GM11168 (cell line): ENCODE measurements at regions not wholly inside any gene's neighbourhood (a gene's known extent, or its start where the extent isn't known, plus 50 kb on each side); places are given as distances from the start of the nearest gene placed in this dataset.

Experiments used
- in situ Hi-C: fragments of 300-500 bp; cut with MboI; formaldehyde crosslinking; loops from one replicate; pipeline ENCODE4 v1.12.0; 2022; ENCODE audit warnings: low sequenced_read_pairs; ENCODE audit not compliant: unreplicated experiment

DNA sequence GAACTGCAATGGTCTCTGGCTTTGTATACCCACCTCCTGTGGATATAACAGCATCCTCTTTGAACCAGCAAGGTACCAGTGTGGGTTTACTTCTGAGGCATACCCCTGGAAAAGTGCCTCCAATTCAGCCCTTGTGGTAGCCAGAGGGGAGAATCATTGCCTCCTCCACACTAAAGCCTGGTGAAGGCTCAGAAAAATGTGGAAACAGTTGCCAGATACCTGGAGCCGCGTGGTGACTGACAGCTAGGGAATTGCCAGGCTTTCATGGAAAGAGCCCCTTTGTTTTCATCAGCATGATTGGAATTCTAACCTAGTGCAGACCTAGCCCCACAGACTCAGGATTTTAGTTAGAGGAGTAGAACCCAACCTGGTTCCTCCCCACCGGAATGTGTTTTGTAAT is 168.6 kb upstream of the KLF3 start:
- in situ Hi-C loops = no loop called here

DNA sequence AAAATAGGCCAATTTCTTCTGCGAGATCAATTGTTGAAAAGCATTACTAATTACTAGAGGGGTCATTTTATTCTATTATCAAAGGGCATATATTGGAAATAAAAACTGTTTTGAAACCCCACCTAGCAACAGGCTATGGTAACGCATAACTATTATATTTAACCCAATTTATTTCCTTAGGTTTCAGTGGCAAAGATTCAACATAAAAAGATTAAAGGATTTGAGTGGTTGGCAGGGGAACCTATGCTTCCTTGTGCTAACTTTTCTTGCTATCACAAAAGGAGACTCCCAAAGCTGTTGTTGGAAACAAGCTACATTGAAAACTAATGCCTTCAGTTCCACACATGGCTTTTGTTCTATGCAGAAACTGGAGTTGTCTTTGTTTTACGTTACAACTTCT is 166.9 kb upstream of the KLF3 start:
- in situ Hi-C loops = no loop called here

DNA sequence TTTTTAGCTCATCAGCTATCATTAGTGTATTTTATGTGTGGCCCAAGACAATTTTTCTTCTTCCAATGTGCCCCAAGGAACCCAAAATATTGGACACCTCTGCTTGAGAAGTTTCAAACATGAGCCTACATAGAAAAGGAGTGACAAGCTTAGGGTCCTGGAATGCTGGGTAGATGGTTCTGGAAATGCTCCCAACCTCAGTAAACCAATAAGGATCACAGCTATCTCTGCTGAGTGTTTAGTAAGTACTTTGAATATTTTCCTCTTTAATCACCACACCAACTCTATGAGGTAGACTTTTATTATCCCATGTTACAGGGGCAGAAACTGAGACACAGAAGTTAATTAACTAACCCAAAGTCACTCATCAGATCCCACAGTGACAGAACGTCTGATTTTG is 164.9 kb upstream of the KLF3 start:
- in situ Hi-C loops = no loop called here

DNA sequence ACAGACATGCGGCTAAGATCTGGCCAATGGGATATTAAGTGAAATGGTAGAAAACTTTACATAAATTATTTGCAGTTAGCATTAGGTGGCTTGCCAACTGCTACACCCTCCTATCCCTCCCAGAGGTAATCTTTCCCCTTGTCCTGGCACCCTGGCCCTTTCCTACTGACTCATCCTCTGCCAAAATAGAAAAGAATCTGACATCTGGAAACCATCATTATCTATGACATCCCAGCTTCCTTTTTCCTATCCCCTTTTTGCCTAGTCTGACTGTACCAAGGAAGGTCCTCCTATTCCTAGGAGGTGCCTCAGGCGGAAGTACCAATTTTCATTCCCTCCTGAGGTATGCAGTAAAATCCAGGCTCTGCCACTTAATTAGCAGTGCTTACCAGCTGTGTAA is 163.6 kb upstream of the KLF3 start:
- in situ Hi-C loops = loop anchor here (25.0 kb wide), 1 partner anchor 313 kb away; no protein-coding TSS in a partner anchor

DNA sequence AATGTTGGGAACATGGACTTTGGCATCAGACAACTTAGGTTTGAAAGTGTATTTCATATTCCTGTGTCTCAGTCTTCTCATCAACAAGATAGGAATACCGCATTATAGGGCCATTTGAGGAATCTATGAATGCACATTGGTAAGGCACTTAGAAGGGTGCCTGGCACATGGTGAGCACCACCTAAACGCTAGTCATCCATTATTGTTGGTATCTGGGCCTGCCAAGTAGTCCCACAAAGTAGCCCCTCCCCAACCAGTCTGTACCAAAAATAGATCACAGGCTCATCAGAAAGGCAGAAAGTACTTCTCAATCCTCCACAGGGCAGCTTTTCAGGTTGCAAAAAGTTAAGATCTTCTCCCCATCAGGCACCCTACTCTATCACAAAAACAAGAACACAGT is 162.3 kb upstream of the KLF3 start:
- in situ Hi-C loops = loop anchor here (25.0 kb wide), 1 partner anchor 314 kb away; no protein-coding TSS in a partner anchor

DNA sequence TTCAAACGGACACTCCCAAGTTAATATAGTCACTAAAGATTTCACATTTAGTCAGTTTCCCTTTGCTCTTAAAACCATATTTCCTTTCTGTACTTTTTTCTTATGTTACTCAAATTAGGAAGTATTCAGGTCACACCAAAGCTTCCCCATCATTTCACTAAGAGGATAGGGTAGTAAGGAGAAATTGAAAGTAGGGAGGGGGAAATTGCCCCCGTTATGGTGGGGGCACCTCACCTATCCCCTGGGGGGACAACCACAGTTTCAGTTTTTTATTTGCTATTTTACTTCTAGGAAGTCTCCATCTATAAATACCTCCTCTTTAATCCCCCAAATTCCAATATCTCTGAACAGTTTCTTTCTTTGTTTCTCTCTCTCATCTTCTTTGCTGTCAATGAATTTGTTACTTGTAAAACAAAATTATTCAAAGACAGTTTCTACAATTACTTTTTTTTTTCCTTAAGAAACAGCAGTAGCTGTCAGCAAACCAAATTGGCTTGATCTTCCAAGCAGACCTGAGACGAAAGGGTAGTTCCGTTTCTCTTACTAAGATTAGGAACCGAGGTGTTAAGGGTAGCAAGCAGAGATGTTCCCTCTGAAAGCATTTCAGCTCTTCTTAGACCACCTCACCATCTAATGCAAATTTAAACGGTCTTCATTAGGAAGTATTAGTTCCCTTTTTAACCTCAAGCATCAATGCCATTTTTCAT is 160.2 kb upstream of the KLF3 start:
- in situ Hi-C loops = loop anchor here (25.0 kb wide), 1 partner anchor 317 kb away; no protein-coding TSS in a partner anchor

DNA sequence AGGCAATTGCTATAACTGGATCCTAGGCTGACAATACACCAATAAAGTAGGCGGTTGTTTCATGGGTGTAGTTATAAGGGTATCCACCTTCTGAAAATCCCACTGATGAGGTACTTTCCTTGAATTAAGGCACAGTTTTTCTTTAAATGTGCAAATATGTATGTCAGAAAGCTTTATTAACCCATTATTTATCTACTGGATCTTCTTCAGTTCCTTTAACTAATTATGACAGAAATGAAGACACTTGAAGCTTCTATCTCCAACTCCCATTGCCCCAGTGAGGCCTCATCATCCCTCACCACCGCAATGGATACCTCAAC is 159.6 kb upstream of the KLF3 start:
- in situ Hi-C loops = loop anchor here (25.0 kb wide), 1 partner anchor 317 kb away; no protein-coding TSS in a partner anchor

DNA sequence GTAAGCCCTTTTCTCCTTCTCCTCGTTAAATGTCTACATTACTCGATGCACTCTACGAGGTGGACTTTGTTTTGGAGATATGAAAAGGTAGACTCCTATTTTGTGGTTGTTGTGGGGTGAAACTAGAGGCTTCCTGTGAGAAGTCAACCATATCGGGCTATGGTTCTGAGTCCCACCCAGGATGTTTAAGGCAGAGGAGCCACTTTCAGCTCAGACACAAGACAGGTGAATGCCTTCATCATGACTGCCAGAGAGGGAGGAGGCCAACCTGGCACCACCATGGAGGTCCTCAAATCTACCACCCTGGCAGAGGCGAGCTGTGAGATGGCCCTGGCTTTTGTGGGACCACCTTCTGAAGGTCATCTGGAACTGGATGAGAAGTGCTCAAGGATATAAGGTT is 154.4 kb upstream of the KLF3 start:
- in situ Hi-C loops = loop anchor here (5.0 to 25.0 kb wide), 2 partner anchors 233 to 322 kb away; no protein-coding TSS in a partner anchor

DNA sequence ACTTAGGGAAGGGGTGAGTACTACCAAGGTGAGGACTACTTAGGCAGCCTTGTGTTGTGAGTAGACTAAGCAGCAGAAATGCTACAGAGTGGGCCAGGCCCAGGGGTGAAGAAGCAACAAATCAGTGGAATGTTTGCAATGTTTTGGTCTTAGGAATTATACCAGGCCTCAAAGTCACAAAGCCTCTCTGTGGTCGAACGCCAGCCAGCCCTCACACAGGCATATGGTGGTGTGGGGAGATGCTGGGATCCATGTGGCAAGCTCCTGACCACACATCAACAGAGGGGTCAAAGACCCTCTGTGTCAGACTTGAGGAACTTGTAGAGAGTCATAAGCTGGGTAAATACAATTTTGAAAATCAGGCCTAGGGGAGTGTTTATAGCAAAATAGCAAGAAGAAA is 153.8 kb upstream of the KLF3 start:
- in situ Hi-C loops = loop anchor here (25.0 kb wide), 1 partner anchor 323 kb away; no protein-coding TSS in a partner anchor

DNA sequence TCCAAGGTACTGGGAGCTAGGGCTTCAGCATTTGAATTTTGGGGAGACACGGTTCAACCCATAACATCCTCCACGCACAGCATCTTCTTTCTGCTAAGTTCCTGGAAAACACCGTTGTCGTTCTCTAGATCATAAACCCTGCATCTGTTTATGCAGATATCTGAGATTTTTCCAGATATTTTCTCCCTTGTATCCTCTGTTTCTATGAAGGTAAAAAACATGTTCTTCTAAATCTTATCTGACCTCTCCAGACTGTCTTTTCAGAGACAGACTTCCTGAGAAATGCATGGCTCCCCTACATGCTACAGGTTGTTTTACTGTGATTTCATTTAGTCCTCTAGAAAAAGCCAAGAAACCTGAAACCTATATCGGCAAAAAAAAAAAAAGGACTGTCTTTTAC is 152.3 kb upstream of the KLF3 start:
- in situ Hi-C loops = loop anchor here (25.0 kb wide), 1 partner anchor 324 kb away; no protein-coding TSS in a partner anchor

DNA sequence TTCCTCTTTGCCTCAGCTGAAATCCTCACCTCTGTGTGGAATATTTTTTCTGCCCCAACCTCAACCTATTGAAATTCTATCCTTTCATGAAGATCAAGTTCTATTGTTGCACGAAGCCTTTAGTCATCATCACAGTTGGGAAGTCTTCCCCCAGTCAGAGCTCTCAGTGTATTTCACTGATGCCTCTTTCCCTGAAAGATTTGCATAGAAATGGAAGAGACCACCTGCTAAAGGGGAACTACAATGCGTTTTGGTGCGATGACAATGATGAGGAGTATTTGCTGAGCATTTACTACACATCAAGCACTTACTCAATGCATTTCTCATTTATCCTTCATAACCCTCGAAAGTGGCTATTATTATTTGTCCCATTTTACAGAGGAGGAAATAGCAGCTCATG is 151.2 kb upstream of the KLF3 start:
- in situ Hi-C loops = loop anchor here (25.0 kb wide), 1 partner anchor 326 kb away; no protein-coding TSS in a partner anchor

DNA sequence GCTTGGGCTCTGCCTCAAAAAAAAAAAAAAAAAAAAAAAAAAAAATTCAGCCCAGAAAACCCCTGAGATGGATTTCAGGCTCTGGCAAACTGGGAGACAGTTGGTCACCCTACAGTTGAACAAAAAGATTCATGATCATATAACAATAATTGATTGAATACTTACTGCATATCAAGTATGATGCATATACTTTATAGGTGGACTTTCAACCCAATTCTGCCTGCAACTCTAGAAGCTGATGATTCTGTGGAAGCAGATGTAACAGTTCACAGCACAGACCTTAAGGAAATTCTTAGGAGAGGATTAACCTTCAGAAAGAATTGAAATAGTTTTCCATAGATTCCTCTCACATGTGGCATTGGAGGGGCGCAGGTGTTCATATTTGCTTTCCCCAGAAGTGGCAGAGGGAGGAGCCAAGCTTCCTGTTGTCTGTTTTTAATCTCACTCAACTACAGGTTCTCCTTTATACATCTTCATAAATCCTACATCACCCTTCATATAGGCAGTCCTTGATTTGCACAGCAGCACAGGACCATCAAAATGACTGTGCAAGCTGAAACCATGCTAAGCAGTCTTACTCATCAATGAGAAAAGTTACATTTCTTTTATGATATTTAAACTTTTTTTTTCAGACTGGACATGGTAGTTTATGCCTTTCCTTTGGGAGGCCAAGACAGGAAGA is 149.4 kb upstream of the KLF3 start:
- in situ Hi-C loops = loop anchor here (25.0 kb wide), 1 partner anchor 327 kb away; no protein-coding TSS in a partner anchor

DNA sequence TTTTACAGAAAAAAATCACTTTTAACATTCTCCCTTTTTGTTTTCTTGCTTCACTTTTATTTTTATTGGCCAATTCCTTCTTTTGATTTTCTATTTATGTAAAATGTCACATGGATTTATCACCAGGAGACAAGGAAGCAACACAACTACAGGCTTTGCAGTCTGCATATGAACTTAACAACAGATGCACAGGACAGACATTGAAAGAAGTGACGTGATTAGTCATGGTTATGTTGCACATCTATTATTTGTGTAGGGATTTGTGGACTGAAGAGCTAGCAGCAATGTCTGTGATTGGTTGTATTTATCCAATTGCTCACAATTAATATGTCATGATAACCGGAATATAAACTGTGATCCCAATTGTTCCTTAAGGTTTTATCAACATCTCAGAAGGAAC is 147.8 kb upstream of the KLF3 start:
- in situ Hi-C loops = loop anchor here (25.0 kb wide), 1 partner anchor 329 kb away; no protein-coding TSS in a partner anchor

DNA sequence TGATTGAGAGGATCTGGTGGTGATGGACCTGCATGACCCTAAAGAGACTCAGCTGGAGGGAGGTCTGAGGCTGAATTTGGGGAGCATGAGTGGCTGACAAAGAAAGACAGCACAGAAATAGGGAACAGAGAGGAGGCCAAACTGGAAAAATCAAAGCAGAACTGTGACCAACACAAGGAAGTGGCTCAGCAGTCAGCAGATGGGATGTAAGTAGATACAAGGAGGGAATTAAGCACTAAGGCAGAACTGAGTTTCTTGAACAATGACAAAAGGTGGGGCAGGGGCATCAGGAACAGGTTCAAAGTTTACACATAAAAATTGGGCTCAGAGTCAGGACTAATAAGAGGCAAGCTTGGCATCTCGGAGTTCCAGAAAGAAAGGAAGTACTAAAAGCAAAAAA is 144.3 kb upstream of the KLF3 start:
- in situ Hi-C loops = loop anchor here (25.0 kb wide), 1 partner anchor 332 kb away; no protein-coding TSS in a partner anchor

DNA sequence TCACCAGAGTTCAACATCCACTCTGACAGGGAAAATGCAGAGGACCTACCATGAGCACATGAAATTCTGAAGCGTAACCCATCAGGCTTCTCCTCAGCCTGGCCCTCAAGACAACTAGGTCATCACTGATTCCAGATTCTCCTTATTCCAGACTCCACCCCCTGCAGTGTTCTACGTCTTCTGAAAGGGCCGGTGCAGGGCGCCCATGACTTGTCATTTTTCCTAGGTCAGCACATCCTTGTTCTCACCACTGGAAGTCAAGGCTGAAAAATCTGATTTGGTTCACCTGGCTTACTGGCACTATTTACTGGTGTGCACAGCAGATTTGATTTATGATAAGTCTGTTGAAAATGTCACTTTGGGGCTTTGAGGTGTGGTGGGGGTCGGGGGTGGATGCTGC is 140.9 kb upstream of the KLF3 start:
- in situ Hi-C loops = loop anchor here (25.0 kb wide), 1 partner anchor 336 kb away; no protein-coding TSS in a partner anchor

DNA sequence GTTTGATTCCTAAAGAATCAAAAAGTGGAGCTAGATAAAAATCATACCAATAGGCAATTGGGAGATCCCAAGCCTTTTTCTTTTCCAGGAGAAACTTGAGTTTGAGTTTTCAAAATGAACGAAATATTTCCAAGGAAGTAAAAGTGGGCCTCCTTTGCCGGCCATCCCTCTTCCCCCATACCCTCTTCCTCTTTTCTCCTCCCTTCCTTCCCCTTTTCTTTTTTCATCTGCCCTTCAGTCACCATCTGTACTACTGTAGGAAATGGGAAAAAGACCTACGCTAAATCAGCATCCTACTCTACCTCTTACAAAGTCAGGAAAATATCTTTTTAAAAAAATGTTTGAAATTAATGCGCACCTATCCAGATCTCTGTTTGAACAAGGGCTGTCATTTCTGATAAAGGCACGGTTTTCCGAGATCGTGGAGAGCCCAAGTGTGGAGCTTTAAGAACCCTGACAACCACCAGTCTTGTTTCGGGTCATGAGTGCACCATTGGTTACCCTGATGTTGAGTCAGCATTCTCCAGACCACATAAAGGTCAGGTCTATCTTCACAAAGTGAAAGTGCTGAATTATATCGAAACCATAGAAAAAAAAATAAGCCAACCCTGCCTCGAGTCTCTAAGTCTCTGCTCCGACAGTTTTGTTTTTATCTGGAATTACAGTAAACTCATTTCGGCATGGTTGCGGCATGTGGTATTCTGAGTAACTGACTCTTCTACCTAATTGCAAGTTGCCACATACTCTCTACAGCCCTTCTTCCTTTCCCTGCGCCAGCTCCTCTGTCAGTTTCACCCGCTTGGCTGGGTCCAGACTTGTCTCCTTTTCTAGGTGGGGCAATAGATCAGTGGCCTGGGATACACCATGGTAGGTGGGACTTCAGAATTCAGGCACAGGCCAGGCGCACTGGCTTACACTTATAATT is 140.2 kb upstream of the KLF3 start:
- in situ Hi-C loops = loop anchor here (25.0 kb wide), 1 partner anchor 336 kb away; no protein-coding TSS in a partner anchor

DNA sequence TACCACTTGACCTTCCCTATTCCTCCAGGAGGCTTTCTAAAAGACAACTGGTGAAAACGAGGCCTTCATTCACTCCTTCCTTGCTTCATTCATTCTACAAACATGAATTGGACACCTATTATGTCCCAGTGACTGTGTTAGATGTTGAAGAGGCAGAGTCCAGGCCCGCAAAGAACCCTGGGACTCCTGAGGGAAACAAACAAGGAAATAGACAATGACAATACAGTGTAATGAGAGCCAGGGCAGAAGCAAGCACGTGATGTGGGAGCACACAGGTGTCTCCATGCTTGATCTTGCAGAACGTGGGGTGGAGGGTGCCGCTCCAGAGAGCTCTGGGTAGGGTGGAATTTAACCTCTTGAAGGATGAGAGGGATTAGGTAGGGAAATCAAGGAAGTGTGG is 137.6 kb upstream of the KLF3 start:
- in situ Hi-C loops = no loop called here

DNA sequence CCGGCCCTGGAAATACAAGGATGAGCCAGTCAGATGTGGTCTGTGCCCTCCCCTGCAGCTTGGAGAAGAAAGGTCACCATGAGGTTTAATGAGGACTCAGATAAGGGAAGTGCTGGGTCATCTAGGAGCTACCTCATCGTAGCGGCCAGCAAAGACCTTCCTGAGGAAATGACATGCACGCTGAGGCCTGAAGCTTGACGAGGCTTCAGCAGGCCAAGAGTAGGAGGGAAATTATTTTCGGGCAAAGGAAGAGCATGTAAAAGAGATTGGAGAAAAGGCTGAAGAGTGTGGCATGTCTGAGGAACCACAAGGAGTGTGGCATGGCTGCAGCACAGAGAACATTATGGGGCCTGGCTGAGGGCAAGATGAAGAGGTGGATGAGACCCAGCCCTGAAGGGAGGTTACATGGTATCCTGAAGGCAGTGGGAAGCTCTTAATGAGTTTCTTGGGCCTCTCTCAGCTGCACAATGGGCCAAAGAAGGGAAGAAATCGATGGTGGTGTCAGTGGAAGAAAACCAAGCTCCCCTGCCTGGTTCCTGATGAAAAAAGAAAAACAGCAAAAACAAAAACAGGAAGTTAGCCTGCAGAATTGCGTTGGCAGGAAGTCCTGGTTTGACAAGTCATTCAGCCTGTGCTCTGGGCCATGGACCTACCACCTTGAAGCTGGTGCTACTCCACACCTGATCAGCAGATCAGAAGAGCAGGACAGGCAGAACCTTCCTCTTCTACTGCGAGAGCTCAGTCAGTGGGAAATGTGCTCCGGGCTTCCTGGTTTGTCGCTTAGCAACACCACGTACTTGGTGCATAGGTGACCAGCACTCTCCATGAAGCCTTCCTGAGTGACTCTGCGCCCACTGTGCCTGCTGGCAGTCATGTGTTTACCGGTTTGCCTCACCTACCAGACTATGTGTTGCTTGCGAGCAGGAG is 134.5 kb upstream of the KLF3 start:
- in situ Hi-C loops = no loop called here

DNA sequence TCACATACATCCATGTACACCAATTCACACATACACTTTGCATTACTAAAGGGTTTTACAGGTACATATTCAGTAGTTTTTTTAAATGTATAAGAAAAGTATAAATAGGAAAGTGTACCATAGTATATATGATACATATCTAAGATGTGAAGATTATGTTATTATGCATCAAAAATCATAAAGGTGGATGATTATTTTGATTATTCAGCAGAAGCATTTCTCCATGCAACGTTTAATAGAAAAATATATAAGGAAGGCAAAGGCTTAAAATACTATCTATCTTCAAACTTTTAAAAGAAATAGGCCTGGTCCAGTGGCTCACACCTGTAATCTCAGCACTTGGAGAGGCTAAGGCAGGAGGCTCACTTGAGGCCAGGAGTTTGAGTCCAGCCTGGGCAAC is 133.5 kb upstream of the KLF3 start:
- in situ Hi-C loops = no loop called here
